WTC11 (cell line): ENCODE measurements at regions not wholly inside any gene's neighbourhood (a gene's known extent, or its start where the extent isn't known, plus 50 kb on each side); places are given as distances from the start of the nearest gene placed in this dataset.

Experiments used
- ATAC-seq: fragments of 200-7000 bp; cut with Tn5 transposase; 2 replicates; pipeline ENCODE4 v1.10.0; 2021; ENCODE audit warnings: mild to moderate bottlenecking, moderate library complexity
- CTCF ChIA-PET: fragments of 300-600 bp; sonication (Branson Sonifier 250); formaldehyde crosslinking; loops from one replicate; lab custom pipeline; 2021; ENCODE audit warnings: antibody characterized with exemption; lab: Charles Lee
- POLR2A ChIA-PET: fragments of 350-600 bp; sonication (Branson Sonifier 250); formaldehyde crosslinking; loops from one replicate; lab custom pipeline; 2021; ENCODE audit warnings: antibody characterized with exemption; lab: Charles Lee
- DNase-seq: peaks from one replicate; pipeline ENCODE4 v3.0.0; 2021; ENCODE audit warnings: low spot score
- H3K27ac Mint-ChIP-seq: 2 replicates; pipeline ENCODE4 v1.8.0; 2021; ENCODE audit warnings: mixed read lengths
- H3K27me3 Mint-ChIP-seq: 2 replicates; pipeline ENCODE4 v1.8.0; 2021; ENCODE audit warnings: low read depth, mild to moderate bottlenecking, moderate library complexity, mixed read lengths
- H3K36me3 Mint-ChIP-seq: 2 replicates; pipeline ENCODE4 v1.8.0; 2021; ENCODE audit warnings: mixed read lengths
- H3K4me1 Mint-ChIP-seq: 2 replicates; pipeline ENCODE4 v1.8.0; 2022; ENCODE audit warnings: mixed read lengths
- H3K4me3 Mint-ChIP-seq: 2 replicates; pipeline ENCODE4 v1.8.0; 2021; ENCODE audit warnings: mild to moderate bottlenecking, moderate library complexity, mixed read lengths
- H3K9me3 Mint-ChIP-seq: 2 replicates; pipeline ENCODE4 v1.8.0; 2021; ENCODE audit warnings: mixed read lengths
- ATF2 ChIP-seq: sonication (generic); formaldehyde crosslinking; IDR thresholded peaks from 2 replicates; pipeline ENCODE4 v1.8.1; 2022; ENCODE audit warnings: low read depth, missing genetic modification reagents, borderline replicate concordance
- ATF3 ChIP-seq: sonication (generic); formaldehyde crosslinking; conservative IDR thresholded peaks from 2 replicates; pipeline ENCODE4 v1.8.1; 2022; ENCODE audit warnings: mild to moderate bottlenecking, missing genetic modification reagents
- ATF6 ChIP-seq: sonication (generic); formaldehyde crosslinking; IDR thresholded peaks from 2 replicates; pipeline ENCODE4 v1.8.1; 2023; ENCODE audit warnings: mild to moderate bottlenecking, missing genetic modification reagents
- CBFB ChIP-seq: sonication (generic); formaldehyde crosslinking; IDR thresholded peaks from 2 replicates; pipeline ENCODE4 v1.8.1; 2022; ENCODE audit warnings: mild to moderate bottlenecking, low read depth, missing genetic modification reagents
- CTCF ChIP-seq: fragments of 200-600 bp; IDR thresholded peaks from 2 replicates; pipeline ENCODE4 v1.8.0; 2022; ENCODE audit warnings: antibody characterized with exemption
- E2F1 ChIP-seq: sonication (generic); formaldehyde crosslinking; IDR thresholded peaks from 2 replicates; pipeline ENCODE4 v1.8.0; 2022; ENCODE audit warnings: mild to moderate bottlenecking, missing genetic modification reagents
- E2F5 ChIP-seq: sonication (generic); formaldehyde crosslinking; IDR thresholded peaks from 2 replicates; pipeline ENCODE4 v1.8.1; 2022; ENCODE audit warnings: mild to moderate bottlenecking, moderate library complexity, missing genetic modification reagents
- GABPB1 ChIP-seq: sonication (generic); formaldehyde crosslinking; IDR thresholded peaks from 2 replicates; pipeline ENCODE4 v1.8.1; 2023; ENCODE audit warnings: mild to moderate bottlenecking, missing genetic modification reagents
- GTF2I ChIP-seq: fragments of 250-450 bp; sonication (Bioruptor Pico); conservative IDR thresholded peaks from 2 replicates; pipeline ENCODE4 v1.4.0; 2021; ENCODE audit warnings: mild to moderate bottlenecking
- IRF2 ChIP-seq: sonication (generic); formaldehyde crosslinking; IDR thresholded peaks from 2 replicates; pipeline ENCODE4 v1.8.0; 2022; ENCODE audit warnings: low read depth, missing genetic modification reagents, borderline replicate concordance
- JAZF1 ChIP-seq: fragments of 250-450 bp; sonication (Bioruptor Pico); IDR thresholded peaks from 2 replicates; pipeline ENCODE4 v1.9.0; 2021; ENCODE audit warnings: moderate library complexity, mild to moderate bottlenecking, inconsistent platforms
- MAX ChIP-seq: sonication (generic); formaldehyde crosslinking; IDR thresholded peaks from 2 replicates; pipeline ENCODE4 v1.8.0; 2022; ENCODE audit warnings: mild to moderate bottlenecking, missing genetic modification reagents
- MLX ChIP-seq: sonication (generic); formaldehyde crosslinking; IDR thresholded peaks from 2 replicates; pipeline ENCODE4 v1.8.1; 2023; ENCODE audit warnings: mild to moderate bottlenecking, missing genetic modification reagents, moderate library complexity
- NFYB ChIP-seq: sonication (generic); formaldehyde crosslinking; conservative IDR thresholded peaks from 2 replicates; pipeline ENCODE4 v1.8.0; 2022; ENCODE audit warnings: low read depth, missing genetic modification reagents
- NR2C2 ChIP-seq: sonication (generic); formaldehyde crosslinking; IDR thresholded peaks from 2 replicates; pipeline ENCODE4 v1.8.0; 2022; ENCODE audit warnings: mild to moderate bottlenecking, missing genetic modification reagents
- PRRX2 ChIP-seq: fragments of 250-450 bp; sonication (Bioruptor Pico); IDR thresholded peaks from 2 replicates; pipeline ENCODE4 v1.8.0; 2021; ENCODE audit warnings: mild to moderate bottlenecking
- RORB ChIP-seq: fragments of 250-450 bp; sonication (Bioruptor Pico); IDR thresholded peaks from 2 replicates; pipeline ENCODE4 v1.9.0; 2021; ENCODE audit warnings: mild to moderate bottlenecking
- TCF7 ChIP-seq: sonication (generic); formaldehyde crosslinking; IDR thresholded peaks from 2 replicates; pipeline ENCODE4 v1.8.0; 2022; ENCODE audit warnings: mild to moderate bottlenecking, low read depth, missing genetic modification reagents, moderate library complexity
- TEAD4 ChIP-seq: sonication (generic); formaldehyde crosslinking; IDR thresholded peaks from 2 replicates; pipeline ENCODE4 v1.8.0; 2022; ENCODE audit warnings: mild to moderate bottlenecking, missing genetic modification reagents
- ZBTB21 ChIP-seq: sonication (generic); formaldehyde crosslinking; IDR thresholded peaks from 2 replicates; pipeline ENCODE4 v1.8.1; 2023; ENCODE audit warnings: mild to moderate bottlenecking, missing genetic modification reagents, borderline replicate concordance
- ZMAT4 ChIP-seq: fragments of 250-450 bp; sonication (Bioruptor Pico); IDR thresholded peaks from 2 replicates; pipeline ENCODE4 v1.9.0; 2021; ENCODE audit warnings: mild to moderate bottlenecking
- ZNF317 ChIP-seq: sonication (generic); formaldehyde crosslinking; IDR thresholded peaks from 2 replicates; pipeline ENCODE4 v1.8.1; 2023; ENCODE audit warnings: low read depth, mild to moderate bottlenecking, moderate library complexity, missing genetic modification reagents, borderline replicate concordance
- ZNF416 ChIP-seq: fragments of 250-450 bp; sonication (Bioruptor Pico); IDR thresholded peaks from 2 replicates; pipeline ENCODE4 v1.9.0; 2021; ENCODE audit warnings: mild to moderate bottlenecking, inconsistent platforms
- ZNF512 ChIP-seq: sonication (generic); formaldehyde crosslinking; IDR thresholded peaks from 2 replicates; pipeline ENCODE4 v1.8.1; 2022; ENCODE audit warnings: missing genetic modification reagents, borderline replicate concordance

- H3K27me3 Mint-ChIP-seq, result no peaks in the 10 kb centered on the region
- no peaks in the 10 kb centered on the region for H3K9me3 Mint-ChIP-seq
- ATAC-seq, result no peak
- no peak for TF ChIP-seq IRF2
- TF ChIP-seq ZBTB21 (CRISPR knock-in tag), result no peak
- TF ChIP-seq RORB (CRISPR knock-in tag), result no peak
- TF ChIP-seq E2F5 (CRISPR knock-in tag), result no peak
- TF ChIP-seq MLX (CRISPR knock-in tag), result no peak
- no peak for TF ChIP-seq ZMAT4
- TF ChIP-seq NR2C2 (CRISPR knock-in tag), result no peak
- no peak for TF ChIP-seq ATF2 (CRISPR knock-in tag)
- no peak for TF ChIP-seq ZNF317 (CRISPR knock-in tag)
- no peak for TF ChIP-seq JAZF1 (CRISPR knock-in tag)
- TF ChIP-seq TEAD4, result no peak
- no peak for TF ChIP-seq GABPB1 (CRISPR knock-in tag)
- no peak for TF ChIP-seq ATF3 (CRISPR knock-in tag)
- TF ChIP-seq ZNF512 (CRISPR knock-in tag), result no peak
- no peak for TF ChIP-seq CBFB (CRISPR knock-in tag)
- no peak for TF ChIP-seq NFYB
- no peak for TF ChIP-seq CTCF
- TF ChIP-seq GTF2I, result no peak
- TF ChIP-seq, all 79 proteins: peak for 0
- Mint-ChIP-seq H3K4me3 (no peak overlapping the region), H3K4me1 (peaks cover 23% of the 10 kb centered on the region), H3K36me3 (no peaks in the 10 kb centered on the region), H3K27ac (no peak overlapping the region)
- ChIA-PET POLR2A (no interaction called here), CTCF (no interaction called here)
- no peak for DNase-seq
These were observed 94.0 kb downstream of the SOX2 start for GRCh38 chr3:181805703-181806102.

GRCh38 chr3:181808053-181808452, 96.3 kb downstream of the SOX2 start:
- ChIA-PET POLR2A (no interaction called here), CTCF (no interaction called here)
- no peaks in the 10 kb centered on the region for H3K9me3 Mint-ChIP-seq
- H3K4me1 Mint-ChIP-seq, result peaks cover 23% of the 10 kb centered on the region
- H3K4me3 Mint-ChIP-seq, result no peak overlapping the region
- H3K36me3 Mint-ChIP-seq, result no peaks in the 10 kb centered on the region
- H3K27me3 Mint-ChIP-seq, result no peaks in the 10 kb centered on the region
- no peak overlapping the region for H3K27ac Mint-ChIP-seq
- DNase-seq (no peak), ATAC-seq (no peak)
- TF ChIP-seq ZNF416 (CRISPR knock-in tag) (no peak), ATF3 (CRISPR knock-in tag) (no peak), MAX (no peak), PRRX2 (no peak), ATF6 (CRISPR knock-in tag) (no peak), NFYB (no peak), E2F1 (CRISPR knock-in tag) (no peak), TCF7 (no peak)
